ENCODE measurements at regions not wholly inside any gene's neighbourhood (a gene's known extent, or its start where the extent isn't known, plus 50 kb on each side); places are given as distances from the start of the nearest gene placed in this dataset.
"Not testable (repeated sequence)": the region's sequence is repeated elsewhere in the genome, so short reads cannot be mapped to it uniquely, and the experiment has no call there.

DNA sequence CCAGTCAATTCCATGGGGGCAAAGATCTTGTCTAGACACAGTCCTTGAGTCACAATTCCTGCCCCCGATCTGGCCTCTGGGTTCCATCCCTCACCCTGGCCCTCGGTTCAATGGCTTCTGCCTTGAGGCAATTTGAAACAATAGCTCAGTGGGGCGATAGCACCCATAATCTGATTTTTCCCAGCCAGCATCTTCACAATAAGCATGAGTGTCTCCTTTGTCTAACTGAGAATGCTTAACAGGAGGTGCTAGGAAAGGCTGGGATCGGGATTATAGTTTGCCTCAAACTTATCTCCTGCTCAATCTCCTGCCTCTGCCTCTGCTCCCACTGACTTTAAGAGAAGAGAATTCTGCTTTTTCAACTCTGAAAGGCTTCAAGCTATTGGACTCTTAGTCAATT lies 293.9 kb upstream of the PROX1 start:
- Histone ChIP-seq H3K27ac (no peak overlapping the region), H3K36me3 (no peaks in the 10 kb centered on the region), H3K4me1 (no peaks in the 10 kb centered on the region), H3K4me3 (no peak overlapping the region), H3K27me3 (no peaks in the 10 kb centered on the region), H3K9me3 (no peaks in the 10 kb centered on the region)
- intact Hi-C loops (cut with DNase I): no loop called here
- TF ChIP-seq POLR2AphosphoS5 (IDR thresholded peaks at IDR 0.05; ENCODE audit: insufficient read depth in 1 of 2, low read depth in 1 of 2) (no peak), POLR2A (IDR thresholded peaks at IDR 0.05) (no peak)
- TF ChIP-seq, protein P1, sequence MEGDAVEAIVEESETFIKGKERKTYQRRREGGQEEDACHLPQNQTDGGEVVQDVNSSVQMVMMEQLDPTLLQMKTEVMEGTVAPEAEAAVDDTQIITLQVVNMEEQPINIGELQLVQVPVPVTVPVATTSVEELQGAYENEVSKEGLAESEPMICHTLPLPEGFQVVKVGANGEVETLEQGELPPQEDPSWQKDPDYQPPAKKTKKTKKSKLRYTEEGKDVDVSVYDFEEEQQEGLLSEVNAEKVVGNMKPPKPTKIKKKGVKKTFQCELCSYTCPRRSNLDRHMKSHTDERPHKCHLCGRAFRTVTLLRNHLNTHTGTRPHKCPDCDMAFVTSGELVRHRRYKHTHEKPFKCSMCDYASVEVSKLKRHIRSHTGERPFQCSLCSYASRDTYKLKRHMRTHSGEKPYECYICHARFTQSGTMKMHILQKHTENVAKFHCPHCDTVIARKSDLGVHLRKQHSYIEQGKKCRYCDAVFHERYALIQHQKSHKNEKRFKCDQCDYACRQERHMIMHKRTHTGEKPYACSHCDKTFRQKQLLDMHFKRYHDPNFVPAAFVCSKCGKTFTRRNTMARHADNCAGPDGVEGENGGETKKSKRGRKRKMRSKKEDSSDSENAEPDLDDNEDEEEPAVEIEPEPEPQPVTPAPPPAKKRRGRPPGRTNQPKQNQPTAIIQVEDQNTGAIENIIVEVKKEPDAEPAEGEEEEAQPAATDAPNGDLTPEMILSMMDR (IDR thresholded peaks at IDR 0.05): no peak
- DNase-seq (ENCODE audit: extremely low spot score in 2 of 2): no peak

DNA sequence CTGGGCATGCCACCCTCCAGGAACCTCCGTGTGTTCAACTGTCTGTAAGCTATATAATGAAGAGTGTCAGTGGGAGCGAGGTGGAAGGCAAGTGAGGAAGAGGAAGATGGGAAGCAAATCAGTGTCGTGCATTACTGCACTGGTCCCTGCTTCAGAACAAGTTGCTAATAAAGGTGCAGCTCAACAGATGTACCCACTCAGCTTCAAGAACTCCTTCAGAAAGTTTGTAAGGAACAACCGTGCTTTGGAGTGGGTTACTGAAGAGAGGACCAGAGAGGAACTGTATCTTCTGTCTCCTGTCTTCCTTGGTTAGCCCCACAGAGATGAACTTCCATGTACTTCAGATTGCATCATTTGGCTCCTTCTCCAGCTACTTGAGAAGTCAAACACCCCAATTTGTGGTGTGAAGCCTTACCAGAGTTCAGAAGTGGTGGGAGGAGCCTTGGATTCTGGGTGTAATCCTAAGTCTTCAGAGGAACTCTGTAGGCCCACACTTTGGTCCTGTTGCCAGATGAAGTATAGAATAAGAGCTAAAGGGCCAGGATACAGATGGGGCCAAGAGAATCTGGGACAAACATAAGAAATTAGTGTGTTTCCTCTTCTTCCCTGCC lies 290.5 kb upstream of the PROX1 start:
- peak in 1 of 2 donors; percentile 56 for DNase-seq (ENCODE audit: extremely low spot score in 2 of 2)
- H3K27me3 ChIP-seq: no peaks in the 10 kb centered on the region
- no peak overlapping the region for H3K4me3 ChIP-seq
- no peaks in the 10 kb centered on the region for H3K36me3 ChIP-seq
- no peak overlapping the region for H3K27ac ChIP-seq
- TF ChIP-seq, protein P1 (IDR thresholded peaks at IDR 0.05): no peak
- TF ChIP-seq POLR2AphosphoS5 (IDR thresholded peaks at IDR 0.05; ENCODE audit: insufficient read depth in 1 of 2, low read depth in 1 of 2): no peak
- TF ChIP-seq POLR2A (IDR thresholded peaks at IDR 0.05): no peak
- intact Hi-C loops (cut with DNase I): no loop called here
- no peaks in the 10 kb centered on the region for H3K4me1 ChIP-seq
- H3K9me3 ChIP-seq: no peaks in the 10 kb centered on the region

DNA sequence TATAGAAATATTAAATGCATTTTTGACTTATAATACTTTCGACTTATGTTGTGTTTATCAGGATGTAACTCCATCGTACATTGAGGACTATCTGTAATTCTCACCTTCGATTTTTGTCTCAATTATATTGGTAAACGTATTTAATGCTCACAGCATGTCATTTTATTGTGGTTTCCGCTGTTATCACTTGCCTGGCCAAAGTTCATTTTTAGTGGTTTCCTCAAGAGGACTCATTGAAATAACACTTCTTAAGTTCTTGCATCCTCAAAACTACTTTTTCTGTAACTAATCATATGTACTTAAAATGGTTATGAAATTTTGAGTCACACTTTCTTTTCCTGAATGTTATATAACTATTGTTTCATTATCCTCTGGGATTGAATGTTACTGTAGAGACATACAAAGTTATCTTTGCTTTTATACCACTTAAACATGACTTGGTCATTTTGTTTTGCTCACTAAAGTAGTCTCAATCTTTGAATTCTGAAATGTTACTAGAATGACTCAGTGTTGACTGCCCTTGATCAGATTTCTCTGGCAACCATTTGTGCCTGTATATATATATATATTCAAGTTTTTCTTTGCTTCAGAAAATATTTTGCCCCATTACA lies 289.6 kb upstream of the PROX1 start:
- intact Hi-C loops (cut with DNase I): no loop called here
- Histone ChIP-seq H3K9me3 (no peaks in the 10 kb centered on the region), H3K27ac (no peak overlapping the region), H3K36me3 (no peaks in the 10 kb centered on the region), H3K4me3 (no peak overlapping the region), H3K27me3 (no peaks in the 10 kb centered on the region), H3K4me1 (no peaks in the 10 kb centered on the region)
- no peak for DNase-seq (ENCODE audit: extremely low spot score in 2 of 2)
- TF ChIP-seq POLR2AphosphoS5 (IDR thresholded peaks at IDR 0.05; ENCODE audit: insufficient read depth in 1 of 2, low read depth in 1 of 2) (no peak), POLR2A (IDR thresholded peaks at IDR 0.05) (no peak)
- TF ChIP-seq, protein P1 (IDR thresholded peaks at IDR 0.05): no peak

DNA sequence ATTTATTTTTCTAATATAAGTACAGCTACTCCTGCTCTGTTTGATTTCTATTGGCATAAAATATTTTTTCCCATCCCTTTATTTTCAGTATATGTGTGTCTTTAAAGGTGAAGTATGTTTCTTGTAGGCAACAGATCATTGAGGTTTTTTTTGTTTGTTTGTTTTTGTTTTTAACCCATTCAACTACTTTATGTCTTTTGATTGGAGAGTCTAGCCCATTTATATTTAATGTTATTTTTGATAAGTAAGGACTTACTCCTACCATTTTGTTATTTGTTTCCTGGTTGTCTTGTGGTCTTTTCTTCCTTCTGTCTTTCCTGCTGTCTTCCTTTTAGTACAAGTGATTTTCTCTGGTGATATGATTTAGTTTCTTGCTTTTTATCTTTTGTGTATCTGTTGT lies 285.1 kb upstream of the PROX1 start:
- TF ChIP-seq, protein P1 (IDR thresholded peaks at IDR 0.05): no peak
- TF ChIP-seq POLR2AphosphoS5 (IDR thresholded peaks at IDR 0.05; ENCODE audit: insufficient read depth in 1 of 2, low read depth in 1 of 2) (no peak), POLR2A (IDR thresholded peaks at IDR 0.05) (no peak)
- no peaks in the 10 kb centered on the region for H3K4me1 ChIP-seq
- H3K27me3 ChIP-seq: no peaks in the 10 kb centered on the region
- intact Hi-C loops (cut with DNase I): no loop called here
- no peaks in the 10 kb centered on the region for H3K36me3 ChIP-seq
- no peak overlapping the region for H3K4me3 ChIP-seq
- no peak for DNase-seq (ENCODE audit: extremely low spot score in 2 of 2)
- H3K27ac ChIP-seq: no peak overlapping the region
- H3K9me3 ChIP-seq: no peaks in the 10 kb centered on the region

DNA sequence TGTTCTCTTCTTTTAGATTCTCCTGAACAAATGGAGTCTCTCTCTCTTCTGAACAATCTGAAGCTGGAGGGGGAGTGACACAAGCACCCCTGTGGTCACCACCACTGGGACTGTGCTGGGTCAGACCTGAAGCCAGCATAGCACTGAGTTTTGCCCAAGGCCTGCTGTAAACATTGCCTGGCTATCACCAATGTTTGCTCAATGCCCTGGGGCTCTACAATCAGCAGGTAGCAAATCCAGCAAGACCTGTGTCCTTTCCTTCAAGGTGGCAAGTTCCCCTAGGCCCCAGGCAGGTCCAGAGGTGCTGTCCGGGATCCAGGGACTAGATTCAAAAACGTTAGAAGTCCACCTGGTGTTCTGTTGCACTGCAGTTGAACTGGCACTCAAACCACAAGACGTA lies 282.8 kb upstream of the PROX1 start:
- Histone ChIP-seq H3K36me3 (no peaks in the 10 kb centered on the region), H3K4me3 (no peak overlapping the region), H3K9me3 (no peaks in the 10 kb centered on the region), H3K27me3 (no peaks in the 10 kb centered on the region), H3K27ac (no peak overlapping the region), H3K4me1 (no peaks in the 10 kb centered on the region)
- DNase-seq (ENCODE audit: extremely low spot score in 2 of 2): peak in 1 of 2 donors; percentile 75
- intact Hi-C loops (cut with DNase I): no loop called here
- TF ChIP-seq POLR2AphosphoS5 (IDR thresholded peaks at IDR 0.05; ENCODE audit: insufficient read depth in 1 of 2, low read depth in 1 of 2) (no peak), POLR2A (IDR thresholded peaks at IDR 0.05) (no peak)
- TF ChIP-seq, protein P1 (IDR thresholded peaks at IDR 0.05): no peak

DNA sequence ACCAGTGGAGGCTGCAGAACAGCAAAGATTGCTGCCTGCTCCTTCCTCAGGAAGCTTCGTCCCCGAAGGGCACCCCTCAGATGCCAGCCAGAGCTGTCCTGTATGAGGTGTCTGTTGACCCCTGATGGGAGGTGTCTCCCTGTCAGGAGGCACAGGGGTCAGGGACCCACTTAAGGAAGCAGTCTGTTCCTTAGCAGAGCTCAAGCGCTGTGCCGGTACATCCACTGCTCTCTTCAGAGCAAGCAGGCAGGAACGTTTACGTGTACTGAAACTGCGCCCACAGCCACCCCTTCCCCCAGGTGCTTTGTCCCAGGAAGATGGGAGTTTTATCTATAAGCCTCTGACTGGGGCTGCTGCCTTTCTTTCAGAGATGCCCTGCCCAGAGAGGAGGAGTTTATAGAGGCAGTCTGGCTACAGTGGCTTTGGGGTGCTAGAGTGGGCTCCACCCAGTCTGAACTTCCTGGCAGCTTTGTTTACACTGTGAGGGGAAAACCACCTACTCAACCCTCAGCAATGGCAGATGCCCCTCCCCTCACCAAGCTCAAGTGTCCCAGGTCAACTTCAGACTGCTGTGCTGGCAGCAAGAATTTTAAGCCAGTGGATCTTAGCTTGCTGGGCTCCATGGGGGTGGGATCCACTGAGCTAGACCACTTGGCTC lies 275.8 kb upstream of the PROX1 start:
- H3K27me3 ChIP-seq: not testable (repeated sequence)

More for the DNA sequence above, 275.8 kb upstream of the PROX1 start:
- H3K9me3 ChIP-seq; H3K4me1 ChIP-seq; H3K27ac ChIP-seq; H3K4me3 ChIP-seq; H3K36me3 ChIP-seq; intact Hi-C loops (cut with DNase I): not testable (repeated sequence)
- peak in 1 of 2 donors; percentile 29 for DNase-seq (ENCODE audit: extremely low spot score in 2 of 2)
